ENCODE measurements at regions not wholly inside any gene's neighbourhood (a gene's known extent, or its start where the extent isn't known, plus 50 kb on each side); places are given as distances from the start of the nearest gene placed in this dataset.

GRCh38 chr6:134621858-134622257 lies 303.9 kb upstream of the SGK1 start:
- TF ChIP-seq CTCF (conservative IDR thresholded peaks at IDR 0.05 in 1 of 2, IDR thresholded peaks at IDR 0.05 in 1 of 2; ENCODE audit: low read depth in 1 of 2, low read length in 2 of 2): no peak
- TF ChIP-seq EZH2 (IDR thresholded peaks at IDR 0.05; ENCODE audit: low read length, missing control alignments): no peak
